ENCODE measurements at regions not wholly inside any gene's neighbourhood (a gene's known extent, or its start where the extent isn't known, plus 50 kb on each side); places are given as distances from the start of the nearest gene placed in this dataset.

- Mint-ChIP-seq H3K27me3 (ENCODE audit: insufficient read depth) (no peaks in the 10 kb centered on the region), H3K27ac (peak overlapping the region; percentile 71), H3K9me3 (no peaks in the 10 kb centered on the region), H3K36me3 (ENCODE audit: low read depth) (no peaks in the 10 kb centered on the region), H3K4me3 (peak overlapping the region; percentile 70), H3K4me1 (ENCODE audit: low read depth) (peaks cover 64% of the 10 kb centered on the region)
- DNase-seq: peak; percentile 79
- TF ChIP-seq CTCF (IDR thresholded peaks at IDR 0.05): no peak
These were observed 57.1 kb upstream of the PCED1B start for GRCh38 chr12:47022296-47022695.

DNA sequence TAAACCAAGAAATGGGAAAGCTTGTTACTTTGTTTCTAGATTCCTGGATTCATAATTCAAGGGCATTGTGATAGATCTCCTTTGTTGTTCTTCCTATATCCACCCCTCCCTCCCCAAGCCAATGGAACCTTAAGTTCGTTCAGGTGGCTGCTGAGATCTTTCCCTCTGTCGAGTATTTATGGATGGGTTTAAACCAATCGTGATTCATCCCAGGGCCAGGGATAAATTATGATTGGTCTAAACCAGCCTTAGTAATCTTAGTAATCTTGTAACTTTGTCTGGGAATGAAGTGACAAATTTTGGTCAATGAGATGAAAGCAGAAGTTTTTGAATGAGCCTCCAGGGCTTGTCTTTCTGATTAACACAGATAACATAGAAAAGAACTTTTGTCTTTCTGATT lies 56.1 kb upstream of the PCED1B start:
- Mint-ChIP-seq H3K36me3 (ENCODE audit: low read depth) (no peaks in the 10 kb centered on the region), H3K9me3 (no peaks in the 10 kb centered on the region), H3K27me3 (ENCODE audit: insufficient read depth) (no peaks in the 10 kb centered on the region), H3K27ac (peak overlapping the region; percentile 71), H3K4me3 (peak overlapping the region; percentile 26; the same call in 1 of the 2 replicates), H3K4me1 (ENCODE audit: low read depth) (peaks cover 54% of the 10 kb centered on the region)
- DNase-seq: no peak
- TF ChIP-seq CTCF (IDR thresholded peaks at IDR 0.05): no peak

GRCh38 chr12:47023953-47024352 lies 55.5 kb upstream of the PCED1B start:
- TF ChIP-seq CTCF (IDR thresholded peaks at IDR 0.05): no peak
- Mint-ChIP-seq H3K4me3 (no peak overlapping the region), H3K27me3 (ENCODE audit: insufficient read depth) (no peaks in the 10 kb centered on the region), H3K4me1 (ENCODE audit: low read depth) (peaks cover 51% of the 10 kb centered on the region), H3K36me3 (ENCODE audit: low read depth) (no peaks in the 10 kb centered on the region), H3K9me3 (no peaks in the 10 kb centered on the region), H3K27ac (no peak overlapping the region)
- no peak for DNase-seq

DNA sequence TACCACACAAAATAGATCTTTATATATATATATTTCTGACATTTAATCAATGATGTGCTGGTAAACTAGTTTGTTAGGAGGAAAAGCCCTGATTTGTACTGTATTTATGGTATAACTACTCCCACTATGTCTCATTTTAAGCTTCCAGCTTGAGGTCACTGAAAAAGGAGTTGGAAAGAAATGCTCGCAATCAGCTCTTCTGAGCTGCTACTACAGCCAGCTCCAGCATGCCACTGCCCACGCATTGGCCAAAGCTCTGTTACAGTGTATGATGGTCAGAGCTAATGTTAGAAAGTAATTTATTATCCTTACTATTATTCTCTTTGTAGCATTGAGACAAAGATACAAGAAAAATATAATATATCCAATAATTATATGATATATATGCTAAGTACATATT lies 55.0 kb upstream of the PCED1B start:
- no peak for DNase-seq

DNA sequence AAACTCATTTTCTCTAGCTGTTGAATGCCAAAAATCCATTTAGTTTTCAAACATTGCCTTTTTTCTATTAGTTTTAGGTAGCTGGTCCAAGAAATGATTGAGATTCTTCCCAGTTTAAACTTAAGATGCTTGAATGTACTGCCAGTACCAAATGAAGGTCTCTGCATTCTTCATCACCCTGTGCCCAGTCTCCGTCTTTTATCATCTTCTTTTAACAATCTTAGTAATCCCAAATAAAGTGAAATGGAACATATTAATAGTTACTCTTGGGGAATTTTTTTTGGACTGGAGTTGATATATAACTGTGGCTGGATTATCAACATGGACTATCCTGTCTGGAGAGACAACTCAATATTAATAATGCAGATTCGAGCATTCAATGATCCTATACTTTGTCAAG lies 54.1 kb upstream of the PCED1B start:
- H3K36me3 Mint-ChIP-seq (ENCODE audit: low read depth): no peaks in the 10 kb centered on the region
- peaks cover 50% of the 10 kb centered on the region for H3K4me1 Mint-ChIP-seq (ENCODE audit: low read depth)
- no peak for DNase-seq
- H3K27me3 Mint-ChIP-seq (ENCODE audit: insufficient read depth): no peaks in the 10 kb centered on the region
- no peak overlapping the region for H3K4me3 Mint-ChIP-seq
- no peaks in the 10 kb centered on the region for H3K9me3 Mint-ChIP-seq
- no peak overlapping the region for H3K27ac Mint-ChIP-seq
- TF ChIP-seq CTCF (IDR thresholded peaks at IDR 0.05): no peak

More for the DNA sequence above, 55.0 kb upstream of the PCED1B start:
- Mint-ChIP-seq H3K36me3 (ENCODE audit: low read depth) (no peaks in the 10 kb centered on the region), H3K27me3 (ENCODE audit: insufficient read depth) (no peaks in the 10 kb centered on the region), H3K4me3 (no peak overlapping the region), H3K27ac (no peak overlapping the region), H3K4me1 (ENCODE audit: low read depth) (peaks cover 52% of the 10 kb centered on the region), H3K9me3 (no peaks in the 10 kb centered on the region)
- no peak for TF ChIP-seq CTCF (IDR thresholded peaks at IDR 0.05)

DNA sequence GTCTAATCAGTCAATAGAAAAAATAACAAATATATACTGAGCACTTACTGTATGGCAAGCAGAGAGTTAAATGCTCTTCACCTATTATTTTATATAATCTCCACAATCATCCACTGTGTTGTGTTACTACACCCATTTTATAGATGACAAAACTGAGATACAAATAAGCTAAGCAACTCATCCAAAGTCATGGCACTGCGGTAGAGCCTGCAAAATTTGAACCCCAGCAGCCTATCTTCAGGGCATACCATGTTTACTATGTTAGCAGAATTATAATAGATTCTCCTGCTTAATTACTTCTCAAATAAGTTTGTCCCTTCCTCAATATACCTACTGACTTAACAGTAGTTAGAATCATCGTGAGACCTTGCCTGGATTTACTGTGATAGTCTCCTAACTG lies 53.6 kb upstream of the PCED1B start:
- Mint-ChIP-seq H3K27me3 (ENCODE audit: insufficient read depth) (no peaks in the 10 kb centered on the region), H3K27ac (no peak overlapping the region), H3K36me3 (ENCODE audit: low read depth) (no peaks in the 10 kb centered on the region), H3K4me1 (ENCODE audit: low read depth) (peaks cover 46% of the 10 kb centered on the region), H3K4me3 (no peak overlapping the region), H3K9me3 (no peaks in the 10 kb centered on the region)
- DNase-seq: no peak
- no peak for TF ChIP-seq CTCF (IDR thresholded peaks at IDR 0.05)

All from HFFc6 (cell line).